HCT116 (cell line): ENCODE measurements at regions not wholly inside any gene's neighbourhood (a gene's known extent, or its start where the extent isn't known, plus 50 kb on each side); places are given as distances from the start of the nearest gene placed in this dataset.
A peak's percentile ranks its signal among the peaks of the same experiment; 100 is the strongest.

ENCODE experiments used
- ATAC-seq: fragments of 200-7000 bp; cut with Tn5 transposase; 2 replicates; pipeline ENCODE4 v1.9.1; 2020; ENCODE audit warnings: mild to moderate bottlenecking, moderate library complexity
- BruUV-seq: library from RNA; stranded (reverse); fragments of 400-500 nt; replicated peaks from 2 replicates; lab custom pipeline; 2021; lab: Mats Ljungman, UMichigan
- CTCF ChIA-PET: fragments of 300-600 bp; sonication (Branson Sonifier 250); formaldehyde crosslinking; loops from one replicate; lab custom pipeline; 2021; ENCODE audit warnings: antibody characterized with exemption; lab: Charles Lee
- POLR2A ChIA-PET: fragments of 300-600, 350-600 bp; sonication (Branson Sonifier 250); formaldehyde crosslinking; loops from one replicate; lab custom pipeline; 2021; ENCODE audit warnings: antibody characterized with exemption; lab: Charles Lee
- RAD21 ChIA-PET, 2 experiments: fragments of 300-600 bp; sonication (Branson Sonifier 250); formaldehyde crosslinking; loops; one replicate each; lab custom pipeline; 2023; ENCODE audit warnings: low total read pairs in 2 of 2; ENCODE audit not compliant: uncharacterized antibody in 2 of 2, unreplicated experiment in 2 of 2, low non-redundant PET in 1 of 2; lab: Charles Lee
- DNase-seq: peaks from one replicate; pipeline ENCODE4 v3.0.0-alpha.2; 2010; ENCODE audit warnings: low read depth, low spot score
- H2AFZ ChIP-seq: fragments of 200-600 bp; shearing (Covaris generic), sonication (generic); 2 replicates; pipeline ENCODE4 v1.6.1; 2017; ENCODE audit warnings: low read depth, mixed run types, mixed read lengths, antibody characterized with exemption, low read length; ENCODE audit not compliant: poor library complexity, severe bottlenecking
- H3K27ac ChIP-seq: 2 replicates; pipeline ENCODE4 v1.5.1; 2012; ENCODE audit warnings: low read depth, low read length
- H3K27me3 ChIP-seq: fragments of 200-600 bp; sonication (generic); 2 replicates; pipeline ENCODE4 v1.6.1; 2016; ENCODE audit warnings: mixed run types, low read length, mixed read lengths; ENCODE audit not compliant: insufficient read depth
- H3K36me3 ChIP-seq, 2 experiments: fragments of 200-500 bp in 1 of 2; fragments of 200-600 bp in 1 of 2; sonication (Bioruptor generic) in 1 of 2; sonication (generic) in 1 of 2; 2 replicates each; pipeline versions ENCODE4 v1.5.1 to v1.6.1; 2014 to 2016; ENCODE audit warnings: low read length in 2 of 2, inconsistent platforms in 1 of 2, mixed read lengths in 1 of 2, mixed run types in 1 of 2; ENCODE audit not compliant: insufficient read depth in 2 of 2, control insufficient read depth in 1 of 2
- H3K4me1 ChIP-seq, 2 experiments: fragments of 200-600 bp in 1 of 2; sonication (generic) in 1 of 2; 2 replicates each; pipeline versions ENCODE4 v1.5.1 to v1.6.1; 2012 to 2017; ENCODE audit warnings: low read length in 2 of 2, inconsistent platforms in 1 of 2, mild to moderate bottlenecking in 1 of 2, mixed read lengths in 1 of 2, mixed run types in 1 of 2, moderate library complexity in 1 of 2; ENCODE audit not compliant: insufficient read depth in 2 of 2, control insufficient read depth in 1 of 2
- H3K4me2 ChIP-seq: fragments of 200-600 bp; sonication (generic); 2 replicates; pipeline ENCODE4 v1.6.1; 2017; ENCODE audit warnings: mixed run types, low read length, mixed read lengths
- H3K4me3 ChIP-seq, 2 experiments: fragments of 200-600 bp in 1 of 2; sonication (generic) in 1 of 2; replicated peaks in 1 of 2; 2 replicates each; pipeline ENCODE4 v1.5.1; 2011 to 2016; ENCODE audit warnings: low read length in 2 of 2, control low read depth in 1 of 2, low read depth in 1 of 2, mild to moderate bottlenecking in 1 of 2, mixed read lengths in 1 of 2, mixed run types in 1 of 2
- H3K79me2 ChIP-seq: fragments of 200-600 bp; sonication (generic); 2 replicates; pipeline ENCODE4 v1.6.1; 2017; ENCODE audit warnings: mild to moderate bottlenecking, mixed run types, low read length, moderate library complexity, mixed read lengths; ENCODE audit not compliant: insufficient read depth
- H3K9ac ChIP-seq: fragments of 200-600 bp; sonication (generic); 2 replicates; pipeline ENCODE4 v1.6.1; 2016; ENCODE audit warnings: low read length, mixed read lengths
- H3K9me2 ChIP-seq: fragments of 200-600 bp; sonication (generic), shearing (Covaris generic); 2 replicates; pipeline ENCODE4 v1.6.1; 2017; ENCODE audit warnings: mixed run types, mild to moderate bottlenecking, moderate library complexity; ENCODE audit not compliant: insufficient read depth
- H3K9me3 ChIP-seq, 2 experiments: fragments of 200-500 bp in 1 of 2; fragments of 200-600 bp in 1 of 2; sonication (Bioruptor generic) in 1 of 2; sonication (generic) in 1 of 2; 2 replicates each; pipeline ENCODE4 v1.6.1; 2014 to 2017; ENCODE audit warnings: low read length in 2 of 2, mixed read lengths in 2 of 2, inconsistent platforms in 1 of 2, low read depth in 1 of 2, mild to moderate bottlenecking in 1 of 2, mixed run types in 1 of 2, moderate library complexity in 1 of 2; ENCODE audit not compliant: control insufficient read depth in 1 of 2, insufficient read depth in 1 of 2
- H4K20me1 ChIP-seq: fragments of 200-600 bp; sonication (generic), shearing (Covaris generic); 2 replicates; pipeline ENCODE4 v1.6.1; 2017; ENCODE audit warnings: mixed run types, mild to moderate bottlenecking, moderate library complexity; ENCODE audit not compliant: insufficient read depth
- CBX3 ChIP-seq: IDR thresholded peaks from 2 replicates; pipeline ENCODE4 v1.6.1; 2012; ENCODE audit warnings: low read depth
- CTCF ChIP-seq, 3 experiments: fragments of 200-600 bp in 1 of 3; sonication (generic) in 1 of 3; IDR thresholded peaks in 2 of 3; conservative IDR thresholded peaks in 1 of 3; 2 replicates each; pipeline ENCODE4 v1.5.1; 2012 to 2017; ENCODE audit warnings: low read depth in 2 of 3, low read length in 2 of 3, antibody characterized with exemption in 1 of 3, borderline replicate concordance in 1 of 3, control low read depth in 1 of 3, mild to moderate bottlenecking in 1 of 3, mixed read lengths in 1 of 3, mixed run types in 1 of 3, moderate library complexity in 1 of 3; ENCODE audit not compliant: insufficient read depth in 1 of 3
- EZH2 ChIP-seq: fragments of 200-600 bp; sonication (generic); IDR thresholded peaks from 2 replicates; pipeline ENCODE4 v1.6.1; 2017; ENCODE audit warnings: antibody characterized with exemption, mixed run types
- FOSL1 ChIP-seq: IDR thresholded peaks from 2 replicates; pipeline ENCODE4 v1.6.1; 2012; ENCODE audit warnings: low read depth
- POLR2AphosphoS5 ChIP-seq: IDR thresholded peaks from 2 replicates; pipeline ENCODE4 v1.6.1; 2011; ENCODE audit warnings: mild to moderate bottlenecking, low read depth, low read length, moderate library complexity
- RAD21 ChIP-seq: IDR thresholded peaks from 2 replicates; pipeline ENCODE4 v1.6.1; 2012; ENCODE audit warnings: low read depth, mild to moderate bottlenecking
- REST ChIP-seq: IDR thresholded peaks from 2 replicates; pipeline ENCODE4 v1.6.1; 2012; ENCODE audit warnings: low read depth
- ZNF274 ChIP-seq: fragments of 200-500 bp; sonication (Bioruptor generic); IDR thresholded peaks from 2 replicates; pipeline ENCODE4 v1.6.1; 2014; ENCODE audit warnings: mild to moderate bottlenecking, low read depth, low read length, inconsistent platforms
- intact Hi-C: fragments of 100-400 bp; cut with micrococcal nuclease; formaldehyde crosslinking; loops from 2 replicates; pipeline ENCODE4 v1.10.0; 2022

- H3K4me1 ChIP-seq = peaks cover 0 to 4% of the 10 kb centered on the region in 2 experiments; a peak in 3 of 4 replicates
- POLR2A ChIA-PET = no interaction called here
- H3K9ac ChIP-seq = no peak overlapping the region
- DNase-seq (no peak), ATAC-seq (no peak)
- H3K79me2 ChIP-seq = no peaks in the 10 kb centered on the region
- CTCF ChIA-PET = no interaction called here
- no peak overlapping the region for H2AFZ ChIP-seq
- RAD21 ChIA-PET = no interaction called here
- intact Hi-C loops = loop anchor here (10.0 kb wide), 1 partner anchor 369 kb away; the partner anchor contains the start of gene KLF6
- no peak overlapping the region for H3K27ac ChIP-seq
- no peaks in the 10 kb centered on the region for H3K9me3 ChIP-seq
- no peak overlapping the region for H3K4me3 ChIP-seq
- BruUV-seq = no TSS peak
- H3K36me3 ChIP-seq = no peaks in the 10 kb centered on the region
- no peaks in the 10 kb centered on the region for H3K27me3 ChIP-seq
- no peaks in the 10 kb centered on the region for H4K20me1 ChIP-seq
- TF ChIP-seq EZH2 (no peak), CBX3 (no peak), FOSL1 (no peak)
- H3K4me2 ChIP-seq = no peak overlapping the region
- no peaks in the 10 kb centered on the region for H3K9me2 ChIP-seq
Observed at GRCh38 chr10:4154191-4154715, 369.2 kb upstream of the KLF6 start.

GRCh38 chr10:4151466-4151865 lies 366.5 kb upstream of the KLF6 start:
- Histone ChIP-seq H3K9ac (no peak overlapping the region), H3K9me3 (no peaks in the 10 kb centered on the region), H3K27me3 (no peaks in the 10 kb centered on the region), H3K9me2 (no peaks in the 10 kb centered on the region), H2AFZ (no peak overlapping the region), H4K20me1 (no peaks in the 10 kb centered on the region), H3K36me3 (no peaks in the 10 kb centered on the region), H3K79me2 (no peaks in the 10 kb centered on the region), H3K4me1 (peaks cover 0 to 4% of the 10 kb centered on the region in 2 experiments; a peak in 3 of 4 replicates), H3K27ac (no peak overlapping the region), H3K4me2 (no peak overlapping the region), H3K4me3 (no peak overlapping the region)
- intact Hi-C loops = loop anchor here (10.0 kb wide), 1 partner anchor 367 kb away; the partner anchor contains the start of gene KLF6
- BruUV-seq = no TSS peak
- ChIA-PET RAD21 (no interaction called here), CTCF (interaction anchor here (1.0 to 1.1 kb wide), 3 partner anchors 366 to 376 kb away, joined by 3 read pairs; partner anchors contain the start of gene KLF6), POLR2A (interaction anchor here (1.3 kb wide), 1 partner anchor 366 kb away, joined by 8 read pairs; the partner anchor contains the start of gene KLF6)
- DNase-seq (no peak), ATAC-seq (peak; percentile 66)
- TF ChIP-seq RAD21 (peak; percentile 59), FOSL1 (no peak), CBX3 (no peak), ZNF274 (no peak), CTCF (IDR thresholded peaks at IDR 0.05 in 2 of 3, conservative IDR thresholded peaks at IDR 0.05 in 1 of 3; ENCODE audit: borderline replicate concordance in 1 of 3, insufficient read depth in 1 of 3, low read depth in 2 of 3, low read length in 2 of 3) (peak; percentile 19 to 51 (median 39); a peak in 5 of 6 replicates), POLR2AphosphoS5 (no peak), REST (no peak)
